ENCODE measurements at regions not wholly inside any gene's neighbourhood (a gene's known extent, or its start where the extent isn't known, plus 50 kb on each side); places are given as distances from the start of the nearest gene placed in this dataset.
"Not testable (repeated sequence)": the region's sequence is repeated elsewhere in the genome, so short reads cannot be mapped to it uniquely, and the experiment has no call there.

DNA sequence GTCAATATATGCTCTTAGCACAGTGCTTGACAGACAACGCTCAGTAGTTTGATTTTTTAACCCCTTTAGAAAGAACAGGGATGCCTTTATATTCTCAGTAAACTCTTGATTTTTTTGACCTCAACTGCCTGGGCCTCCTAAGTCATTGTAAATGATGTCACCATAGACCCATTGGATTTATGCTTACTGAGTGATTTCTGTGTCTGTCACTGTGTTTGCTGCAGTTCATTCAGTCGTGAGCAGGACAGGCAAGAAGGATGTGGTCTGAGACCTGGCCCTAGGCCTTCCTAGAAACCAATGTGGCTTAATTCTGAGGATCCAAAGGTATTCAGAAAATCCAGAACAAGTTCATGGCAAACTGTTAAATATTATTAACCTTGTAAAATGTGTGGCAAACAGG lies 868.1 kb downstream of the XPNPEP1 start:
- Mint-ChIP-seq H3K27me3 (no peaks in the 10 kb centered on the region), H3K27ac (no peak overlapping the region), H3K4me1 (no peaks in the 10 kb centered on the region), H3K36me3 (ENCODE audit: low read depth) (no peaks in the 10 kb centered on the region), H3K9me3 (no peaks in the 10 kb centered on the region), H3K4me3 (no peak overlapping the region)
- ChIA-PET POLR2A (no interaction called here), CTCF (no interaction called here)
- DNase-seq = no peak

GRCh38 chr10:109047856-109048255 lies 875.5 kb downstream of the XPNPEP1 start:
- POLR2A ChIA-PET = no interaction called here
- Mint-ChIP-seq H3K4me3 (no peak overlapping the region), H3K9me3 (peaks cover 15% of the 10 kb centered on the region), H3K27ac (no peak overlapping the region), H3K4me1 (no peaks in the 10 kb centered on the region), H3K36me3 (ENCODE audit: low read depth) (no peaks in the 10 kb centered on the region), H3K27me3 (no peaks in the 10 kb centered on the region)
- CTCF ChIA-PET = no interaction called here
- no peak for DNase-seq

GRCh38 chr10:109046427-109046826 lies 876.9 kb downstream of the XPNPEP1 start:
- DNase-seq; H3K4me3 Mint-ChIP-seq; POLR2A ChIA-PET; H3K4me1 Mint-ChIP-seq; H3K36me3 Mint-ChIP-seq (ENCODE audit: low read depth); CTCF ChIA-PET; H3K27me3 Mint-ChIP-seq; H3K27ac Mint-ChIP-seq: not testable (repeated sequence)
- H3K9me3 Mint-ChIP-seq = peaks cover 15% of the 10 kb centered on the region

- H3K36me3 Mint-ChIP-seq (ENCODE audit: low read depth) = no peaks in the 10 kb centered on the region
- POLR2A ChIA-PET = interaction anchor here (0.5 kb wide), 1 partner anchor 521 kb away, joined by 12 read pairs; no protein-coding TSS in a partner anchor
- H3K27ac Mint-ChIP-seq = no peak overlapping the region
- H3K4me3 Mint-ChIP-seq = no peak overlapping the region
- CTCF ChIA-PET = no interaction called here
- H3K4me1 Mint-ChIP-seq = no peaks in the 10 kb centered on the region
- no peak for DNase-seq
- H3K27me3 Mint-ChIP-seq = no peaks in the 10 kb centered on the region
- no peaks in the 10 kb centered on the region for H3K9me3 Mint-ChIP-seq
These were observed 882.7 kb downstream of the XPNPEP1 start for GRCh38 chr10:109040622-109041021.

GRCh38 chr10:109037978-109038377 lies 885.3 kb downstream of the XPNPEP1 start:
- ChIA-PET POLR2A (no interaction called here), CTCF (no interaction called here)
- Mint-ChIP-seq H3K4me3 (no peak overlapping the region), H3K36me3 (ENCODE audit: low read depth) (no peaks in the 10 kb centered on the region), H3K4me1 (no peaks in the 10 kb centered on the region), H3K27ac (no peak overlapping the region), H3K9me3 (no peaks in the 10 kb centered on the region), H3K27me3 (no peaks in the 10 kb centered on the region)
- DNase-seq = no peak

DNA sequence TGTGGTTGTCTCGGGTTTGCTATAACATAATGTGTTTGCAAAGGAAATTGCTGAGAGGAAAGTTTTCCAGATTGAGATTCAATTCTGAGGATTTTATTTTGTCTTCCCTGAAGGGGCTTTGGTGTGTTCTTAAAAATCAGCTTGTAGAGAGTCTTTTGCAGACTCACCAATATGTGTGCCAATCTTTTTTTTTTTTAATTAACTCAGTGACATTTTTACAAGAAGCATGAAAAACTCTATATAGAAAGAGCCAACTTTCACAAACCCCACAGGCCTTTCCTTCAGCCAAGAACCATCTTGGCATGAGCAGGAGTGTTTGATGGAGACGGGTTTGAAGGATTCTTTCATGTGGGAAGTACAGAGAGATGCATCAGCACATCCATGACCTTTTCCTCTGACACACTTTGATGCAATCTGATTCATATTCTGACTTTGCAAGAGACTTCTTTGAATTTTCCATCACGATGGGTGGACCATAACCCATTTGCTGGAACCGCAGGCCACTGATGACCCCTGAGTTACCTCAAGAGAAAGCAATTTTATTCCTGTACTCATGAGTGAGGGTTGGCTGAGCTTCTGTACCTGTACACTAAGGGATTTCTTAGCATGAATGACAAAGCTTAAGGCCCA lies 892.6 kb downstream of the XPNPEP1 start:
- Mint-ChIP-seq H3K27me3 (no peaks in the 10 kb centered on the region), H3K36me3 (ENCODE audit: low read depth) (no peaks in the 10 kb centered on the region), H3K27ac (no peak overlapping the region), H3K9me3 (peaks cover 3% of the 10 kb centered on the region), H3K4me1 (no peaks in the 10 kb centered on the region), H3K4me3 (no peak overlapping the region)
- ChIA-PET CTCF (interaction anchor here (0.7 kb wide), 1 partner anchor 1092 kb away, joined by 3 read pairs; no protein-coding TSS in a partner anchor), POLR2A (no interaction called here)
- no peak for DNase-seq

DNA sequence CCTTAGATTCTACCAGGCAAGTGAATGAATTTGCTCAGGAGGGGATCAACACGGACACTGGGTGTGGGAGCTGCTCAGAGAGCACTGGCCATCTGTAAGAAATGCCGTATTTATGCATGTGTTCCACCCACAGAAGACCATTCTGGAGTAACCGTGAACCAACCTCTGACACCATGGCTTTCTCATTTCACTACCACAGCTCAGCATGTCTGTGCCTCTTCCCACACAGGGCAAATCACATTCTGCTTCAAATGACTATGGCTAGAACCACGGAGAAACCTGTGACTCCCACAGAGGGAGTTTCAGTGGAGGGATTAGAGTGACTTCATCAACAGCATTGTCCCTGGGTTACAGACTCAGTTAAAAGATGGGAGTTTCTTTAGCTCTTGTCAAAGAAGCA lies 893.4 kb downstream of the XPNPEP1 start:
- H3K27ac Mint-ChIP-seq = no peak overlapping the region
- ChIA-PET POLR2A (no interaction called here), CTCF (interaction anchor here (0.7 kb wide), 1 partner anchor 1091 kb away, joined by 3 read pairs; no protein-coding TSS in a partner anchor)
- no peaks in the 10 kb centered on the region for H3K27me3 Mint-ChIP-seq
- H3K4me3 Mint-ChIP-seq = no peak overlapping the region
- DNase-seq = no peak
- no peaks in the 10 kb centered on the region for H3K36me3 Mint-ChIP-seq (ENCODE audit: low read depth)
- peaks cover 3% of the 10 kb centered on the region for H3K9me3 Mint-ChIP-seq
- no peaks in the 10 kb centered on the region for H3K4me1 Mint-ChIP-seq

DNA sequence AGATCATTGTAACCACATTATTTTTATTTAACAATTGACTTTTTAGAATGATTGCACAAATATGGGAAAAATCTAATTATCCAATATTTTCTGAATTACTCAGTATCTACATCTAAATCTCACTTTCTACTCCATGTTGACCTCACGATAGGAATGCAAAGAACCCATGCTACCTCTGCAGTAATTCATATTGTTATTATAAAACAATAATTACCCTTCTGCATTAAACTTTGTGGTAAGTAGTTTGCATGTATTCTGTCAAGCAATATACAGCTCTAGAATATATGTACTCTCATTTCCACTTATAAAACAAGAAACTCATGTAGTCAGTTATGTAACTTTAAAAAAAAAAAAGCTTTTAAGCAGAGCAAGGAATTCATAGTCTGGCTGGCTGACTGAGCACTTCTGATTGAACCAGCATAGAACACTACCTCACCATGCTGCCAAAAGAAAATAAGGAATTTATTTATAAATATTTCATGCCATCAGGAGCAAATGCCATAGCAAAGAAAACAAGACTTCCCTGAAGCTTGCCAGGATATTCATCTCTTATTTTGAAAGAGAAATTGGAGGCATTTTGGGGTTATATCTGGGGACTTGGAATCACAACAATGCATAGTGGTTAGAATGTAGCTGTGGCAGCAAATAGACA lies 895.7 kb downstream of the XPNPEP1 start:
- no peaks in the 10 kb centered on the region for H3K36me3 Mint-ChIP-seq (ENCODE audit: low read depth)
- H3K27me3 Mint-ChIP-seq = no peaks in the 10 kb centered on the region
- H3K4me3 Mint-ChIP-seq = no peak overlapping the region
- no peak for DNase-seq
- no peak overlapping the region for H3K27ac Mint-ChIP-seq
- CTCF ChIA-PET = no interaction called here
- H3K4me1 Mint-ChIP-seq = no peaks in the 10 kb centered on the region
- H3K9me3 Mint-ChIP-seq = peaks cover 3% of the 10 kb centered on the region
- POLR2A ChIA-PET = no interaction called here

GRCh38 chr10:109025172-109025571 lies 898.1 kb downstream of the XPNPEP1 start:
- Mint-ChIP-seq H3K4me1 (no peaks in the 10 kb centered on the region), H3K27me3 (no peaks in the 10 kb centered on the region), H3K36me3 (ENCODE audit: low read depth) (no peaks in the 10 kb centered on the region), H3K9me3 (peaks cover 3% of the 10 kb centered on the region), H3K4me3 (no peak overlapping the region), H3K27ac (no peak overlapping the region)
- ChIA-PET CTCF (no interaction called here), POLR2A (no interaction called here)
- DNase-seq = no peak

GRCh38 chr10:109022417-109023049 lies 900.8 kb downstream of the XPNPEP1 start:
- no peak overlapping the region for H3K27ac Mint-ChIP-seq
- no peak for DNase-seq
- ChIA-PET POLR2A (no interaction called here), CTCF (no interaction called here)
- H3K4me1 Mint-ChIP-seq = no peaks in the 10 kb centered on the region
- no peaks in the 10 kb centered on the region for H3K36me3 Mint-ChIP-seq (ENCODE audit: low read depth)
- H3K27me3 Mint-ChIP-seq = no peaks in the 10 kb centered on the region
- no peak overlapping the region for H3K4me3 Mint-ChIP-seq
- H3K9me3 Mint-ChIP-seq = peaks cover 4% of the 10 kb centered on the region

DNA sequence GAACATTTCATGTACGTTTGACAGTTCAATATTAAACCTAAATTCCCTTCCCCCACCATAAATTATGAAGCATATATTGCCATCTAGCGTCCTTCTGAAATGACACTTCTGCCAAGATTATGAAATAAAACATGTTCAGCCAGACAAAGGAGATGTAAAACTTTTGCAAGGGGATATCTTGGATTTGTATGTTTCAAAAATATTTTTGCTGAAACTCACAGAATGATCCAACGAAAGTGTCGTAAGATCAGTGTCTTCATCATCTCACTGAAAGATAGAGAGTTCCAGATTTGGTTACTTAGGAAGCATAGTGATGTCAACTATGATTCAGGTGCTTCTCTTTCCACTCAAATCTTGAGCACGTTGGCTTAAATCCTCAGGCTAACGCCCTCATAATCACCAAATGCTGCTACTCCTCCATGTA lies 904.3 kb downstream of the XPNPEP1 start:
- Mint-ChIP-seq H3K36me3 (ENCODE audit: low read depth) (no peaks in the 10 kb centered on the region), H3K27me3 (no peaks in the 10 kb centered on the region), H3K27ac (no peak overlapping the region), H3K4me3 (no peak overlapping the region), H3K9me3 (peaks cover 2% of the 10 kb centered on the region), H3K4me1 (no peaks in the 10 kb centered on the region)
- ChIA-PET CTCF (no interaction called here), POLR2A (no interaction called here)
- no peak for DNase-seq

DNA sequence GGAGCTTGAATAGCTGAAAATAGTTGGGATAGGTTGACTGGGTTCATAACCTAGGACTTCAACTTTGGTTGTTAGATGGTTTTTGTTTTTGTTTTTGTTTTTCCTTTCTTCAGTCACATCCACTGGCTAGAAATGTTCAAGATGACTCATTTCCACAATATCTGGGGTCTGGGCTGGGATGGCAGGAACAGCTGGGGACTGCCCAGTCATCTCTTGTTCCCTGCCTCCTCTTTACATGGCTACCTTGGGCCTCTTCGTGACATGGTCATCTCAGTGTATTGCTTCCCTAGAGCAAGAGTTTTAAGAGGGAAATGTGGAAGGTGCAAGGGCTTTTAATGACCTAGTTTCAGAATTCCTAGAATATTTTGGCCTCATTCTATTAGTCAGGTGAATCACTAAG lies 915.8 kb downstream of the XPNPEP1 start:
- no peak overlapping the region for H3K4me3 Mint-ChIP-seq
- CTCF ChIA-PET = no interaction called here

DNA sequence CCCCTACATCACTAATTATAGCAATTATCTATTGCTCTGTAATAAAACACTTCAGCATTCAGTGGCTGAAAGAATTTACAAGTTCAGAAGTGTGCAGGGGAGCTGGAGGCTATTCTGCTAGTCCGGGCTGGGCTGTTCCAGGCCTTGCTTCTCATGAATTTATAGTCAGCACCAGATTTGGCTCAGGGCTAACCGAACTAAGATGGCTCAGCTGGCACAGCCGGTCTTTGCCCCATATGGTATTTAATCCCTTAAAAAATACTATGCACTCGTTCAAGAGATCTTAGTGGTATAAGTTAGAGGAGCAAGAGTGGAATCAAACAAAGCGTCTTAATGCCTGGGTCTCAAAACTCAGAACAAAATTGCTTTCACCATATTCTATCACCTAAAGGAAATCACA lies 932.9 kb downstream of the XPNPEP1 start:
- no peak for DNase-seq
- Mint-ChIP-seq H3K27ac (no peak overlapping the region), H3K27me3 (no peaks in the 10 kb centered on the region), H3K4me1 (no peaks in the 10 kb centered on the region), H3K36me3 (ENCODE audit: low read depth) (no peaks in the 10 kb centered on the region), H3K4me3 (no peak overlapping the region), H3K9me3 (peaks cover 6% of the 10 kb centered on the region)
- POLR2A ChIA-PET = no interaction called here
- CTCF ChIA-PET = no interaction called here

More for the DNA sequence above, 915.8 kb downstream of the XPNPEP1 start:
- no peak for DNase-seq
- Mint-ChIP-seq H3K27me3 (no peaks in the 10 kb centered on the region), H3K27ac (no peak overlapping the region), H3K36me3 (ENCODE audit: low read depth) (no peaks in the 10 kb centered on the region), H3K9me3 (no peaks in the 10 kb centered on the region), H3K4me1 (no peaks in the 10 kb centered on the region)
- POLR2A ChIA-PET = no interaction called here

DNA sequence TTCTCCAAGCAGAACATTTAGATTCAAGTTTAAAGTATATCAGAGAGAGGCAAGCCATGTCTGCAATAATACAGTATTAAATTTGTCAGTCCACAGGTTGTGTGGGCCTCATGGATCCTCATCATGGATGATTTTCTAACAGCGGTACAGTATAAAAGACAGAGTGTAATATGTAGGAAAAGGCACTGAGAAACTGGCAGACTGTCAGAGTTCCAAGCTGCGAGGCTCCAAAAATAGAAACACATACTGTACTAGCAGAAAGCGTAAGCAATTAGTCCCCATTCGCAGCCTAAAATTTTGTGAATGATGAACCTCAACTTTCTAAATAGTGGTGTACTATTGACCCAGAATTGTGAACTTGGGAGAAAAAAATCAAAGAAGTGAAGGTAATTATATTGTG lies 933.3 kb downstream of the XPNPEP1 start:
- CTCF ChIA-PET = no interaction called here

More for the DNA sequence above, 933.3 kb downstream of the XPNPEP1 start:
- Mint-ChIP-seq H3K4me1 (no peaks in the 10 kb centered on the region), H3K9me3 (peaks cover 6% of the 10 kb centered on the region), H3K4me3 (no peak overlapping the region), H3K27me3 (no peaks in the 10 kb centered on the region), H3K36me3 (ENCODE audit: low read depth) (no peaks in the 10 kb centered on the region), H3K27ac (no peak overlapping the region)
- DNase-seq = no peak
- POLR2A ChIA-PET = no interaction called here

Measured in activated CD4-positive, alpha-beta T cell treated with anti-CD3 and anti-CD28 coated beads, Interleukin-2, amount 10 ng/mL, durations not matched to agents 7 days and 5 days (primary cell).